PC-9 (cell line): ENCODE measurements at regions not wholly inside any gene's neighbourhood (a gene's known extent, or its start where the extent isn't known, plus 50 kb on each side); places are given as distances from the start of the nearest gene placed in this dataset.

Source experiments
- CTCF ChIP-seq: fragments of 200-600 bp; sonication (generic); conservative IDR thresholded peaks from 2 replicates; pipeline ENCODE4 v1.6.1; 2017; ENCODE audit warnings: mixed run types, antibody characterized with exemption, mild to moderate bottlenecking, moderate library complexity
- EZH2 ChIP-seq: fragments of 200-600 bp; sonication (generic); IDR thresholded peaks from 2 replicates; pipeline ENCODE4 v1.8.0; 2017; ENCODE audit warnings: antibody characterized with exemption, low read depth

GRCh38 chr6:156080371-156080770 lies 624.7 kb upstream of the NOX3 start:
- no peak for TF ChIP-seq CTCF
- TF ChIP-seq EZH2, result no peak
